ENCODE measurements at regions not wholly inside any gene's neighbourhood (a gene's known extent, or its start where the extent isn't known, plus 50 kb on each side); places are given as distances from the start of the nearest gene placed in this dataset.

DNA sequence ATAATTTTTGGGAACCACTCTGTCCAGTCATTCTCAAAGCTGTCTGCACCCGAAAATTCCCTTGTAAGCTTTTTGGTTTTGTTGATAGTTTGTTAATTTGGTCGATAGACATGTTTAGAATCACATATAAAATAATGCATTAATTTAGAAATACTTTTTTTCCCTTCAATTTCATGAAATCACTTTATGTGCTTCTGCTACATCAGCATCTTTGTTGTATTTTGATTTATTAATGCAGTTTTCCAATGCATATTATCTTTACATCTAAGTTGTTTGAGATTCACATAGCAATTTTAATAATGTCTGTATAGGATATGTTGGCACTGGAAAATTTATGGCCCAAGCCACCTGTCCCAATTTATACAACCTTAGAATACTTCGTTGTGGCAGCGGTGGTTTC lies 60.6 kb upstream of the SV2C start:
- TF ChIP-seq ZNF274 (IDR thresholded peaks at IDR 0.05; ENCODE audit: low read depth, low read length) = no peak
- no peak for TF ChIP-seq SUZ12 (IDR thresholded peaks at IDR 0.05; ENCODE audit: extremely low read depth, insufficient read depth, insufficient read length)
- no peak for TF ChIP-seq YY1 (IDR thresholded peaks at IDR 0.05; ENCODE audit: insufficient read depth, insufficient read length)
